ENCODE measurements at regions not wholly inside any gene's neighbourhood (a gene's known extent, or its start where the extent isn't known, plus 50 kb on each side); places are given as distances from the start of the nearest gene placed in this dataset.

DNA sequence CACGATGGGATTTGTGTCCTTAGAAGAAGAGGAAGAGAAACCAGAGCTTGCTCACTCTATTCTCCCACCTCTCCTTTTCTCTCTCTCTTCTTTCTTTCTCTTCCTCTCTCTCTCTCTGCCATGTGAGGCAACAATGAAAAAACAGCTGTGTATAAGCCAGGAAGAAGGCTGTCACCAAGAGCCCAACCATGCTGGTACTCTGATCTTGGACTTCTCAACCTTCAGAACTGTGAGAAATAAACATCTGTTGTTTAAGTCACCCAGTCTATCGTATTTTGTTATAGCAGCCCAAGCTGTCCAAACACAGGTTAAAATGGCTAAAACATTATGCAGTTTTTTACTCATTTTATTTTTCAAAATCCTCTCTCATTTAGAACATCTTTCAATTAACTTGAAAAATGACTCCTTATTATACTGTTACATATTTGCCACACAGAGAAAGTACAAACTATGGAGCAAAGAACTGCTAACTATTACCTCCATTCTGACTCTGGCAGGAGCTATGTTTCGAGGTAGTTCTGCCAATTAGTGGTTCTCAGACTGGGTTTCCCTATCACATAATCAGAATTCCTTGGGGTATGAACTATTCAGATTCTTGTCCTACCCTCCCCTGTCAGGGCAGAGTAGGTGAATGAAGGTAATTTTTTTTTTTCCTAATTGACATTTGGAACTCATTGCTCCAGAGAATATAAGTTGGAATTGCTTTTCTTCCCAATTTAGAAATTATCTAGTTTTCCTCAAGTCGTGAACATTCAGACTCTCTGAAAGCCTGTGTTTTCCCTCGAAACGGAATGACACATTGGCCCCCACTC, 434.6 kb downstream of the ENC1 start:
- TF ChIP-seq, protein P1, sequence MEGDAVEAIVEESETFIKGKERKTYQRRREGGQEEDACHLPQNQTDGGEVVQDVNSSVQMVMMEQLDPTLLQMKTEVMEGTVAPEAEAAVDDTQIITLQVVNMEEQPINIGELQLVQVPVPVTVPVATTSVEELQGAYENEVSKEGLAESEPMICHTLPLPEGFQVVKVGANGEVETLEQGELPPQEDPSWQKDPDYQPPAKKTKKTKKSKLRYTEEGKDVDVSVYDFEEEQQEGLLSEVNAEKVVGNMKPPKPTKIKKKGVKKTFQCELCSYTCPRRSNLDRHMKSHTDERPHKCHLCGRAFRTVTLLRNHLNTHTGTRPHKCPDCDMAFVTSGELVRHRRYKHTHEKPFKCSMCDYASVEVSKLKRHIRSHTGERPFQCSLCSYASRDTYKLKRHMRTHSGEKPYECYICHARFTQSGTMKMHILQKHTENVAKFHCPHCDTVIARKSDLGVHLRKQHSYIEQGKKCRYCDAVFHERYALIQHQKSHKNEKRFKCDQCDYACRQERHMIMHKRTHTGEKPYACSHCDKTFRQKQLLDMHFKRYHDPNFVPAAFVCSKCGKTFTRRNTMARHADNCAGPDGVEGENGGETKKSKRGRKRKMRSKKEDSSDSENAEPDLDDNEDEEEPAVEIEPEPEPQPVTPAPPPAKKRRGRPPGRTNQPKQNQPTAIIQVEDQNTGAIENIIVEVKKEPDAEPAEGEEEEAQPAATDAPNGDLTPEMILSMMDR (IDR thresholded peaks at IDR 0.05), result no peak
- no peak for TF ChIP-seq POLR2A (IDR thresholded peaks at IDR 0.05)

All from testis (tissue), 2 donors.